ENCODE measurements at regions not wholly inside any gene's neighbourhood (a gene's known extent, or its start where the extent isn't known, plus 50 kb on each side); places are given as distances from the start of the nearest gene placed in this dataset.

- no peak for ATAC-seq (ENCODE audit: poor library complexity)
- H3K4me3 ChIP-seq (ENCODE audit: low read length): no peak overlapping the region
- H3K27me3 Mint-ChIP-seq: peaks cover 5% of the 10 kb centered on the region
- no peaks in the 10 kb centered on the region for H3K27me3 ChIP-seq (ENCODE audit: control insufficient read depth in 1 of 2, insufficient read depth in 2 of 2, low read length in 2 of 2)
- H3K36me3 ChIP-seq (ENCODE audit: insufficient read depth, low read length): no peaks in the 10 kb centered on the region
- H3K36me3 Mint-ChIP-seq (ENCODE audit: low read depth): no peaks in the 10 kb centered on the region
- intact Hi-C loops (cut with DNase I, micrococcal nuclease): no loop called here
- H3K4me3 Mint-ChIP-seq: no peak overlapping the region
- no peak overlapping the region for H3K27ac Mint-ChIP-seq
- H3K9me3 ChIP-seq (ENCODE audit: control insufficient read depth in 1 of 2, insufficient read depth in 1 of 2, low read length in 2 of 2): no peaks in the 10 kb centered on the region
- ChIA-PET CTCF (no interaction called here), POLR2A (no interaction called here)
- DNase-seq: no peak
- H3K4me1 Mint-ChIP-seq (ENCODE audit: low read depth): no peaks in the 10 kb centered on the region
- no peaks in the 10 kb centered on the region for H3K4me1 ChIP-seq (ENCODE audit: insufficient read depth, low read length)
- no peak overlapping the region for H3K27ac ChIP-seq (ENCODE audit: low read depth in 1 of 2, low read length in 2 of 2)
- peaks cover 4% of the 10 kb centered on the region for H3K9me3 Mint-ChIP-seq
- no peak for TF ChIP-seq CTCF (IDR thresholded peaks at IDR 0.05)
Measured at GRCh38 chr6:18675881-18676280, 288.7 kb downstream of the RNF144B start.

GRCh38 chr6:18676548-18676947 lies 289.4 kb downstream of the RNF144B start:
- Mint-ChIP-seq H3K36me3 (ENCODE audit: low read depth) (no peaks in the 10 kb centered on the region), H3K4me3 (no peak overlapping the region), H3K4me1 (ENCODE audit: low read depth) (no peaks in the 10 kb centered on the region), H3K9me3 (peaks cover 4% of the 10 kb centered on the region), H3K27me3 (peaks cover 5% of the 10 kb centered on the region), H3K27ac (no peak overlapping the region)
- no peak for TF ChIP-seq CTCF (IDR thresholded peaks at IDR 0.05)
- Histone ChIP-seq H3K4me1 (ENCODE audit: insufficient read depth, low read length) (no peaks in the 10 kb centered on the region), H3K4me3 (ENCODE audit: low read length) (no peak overlapping the region), H3K27ac (ENCODE audit: low read depth in 1 of 2, low read length in 2 of 2) (no peak overlapping the region), H3K36me3 (ENCODE audit: insufficient read depth, low read length) (no peaks in the 10 kb centered on the region), H3K27me3 (ENCODE audit: control insufficient read depth in 1 of 2, insufficient read depth in 2 of 2, low read length in 2 of 2) (no peaks in the 10 kb centered on the region), H3K9me3 (ENCODE audit: control insufficient read depth in 1 of 2, insufficient read depth in 1 of 2, low read length in 2 of 2) (no peaks in the 10 kb centered on the region)
- POLR2A ChIA-PET: no interaction called here
- CTCF ChIA-PET: no interaction called here
- ATAC-seq (ENCODE audit: poor library complexity): no peak
- intact Hi-C loops (cut with DNase I, micrococcal nuclease): no loop called here
- DNase-seq: no peak

- POLR2A ChIA-PET: no interaction called here
- H3K27ac Mint-ChIP-seq: no peak overlapping the region
- H3K27me3 Mint-ChIP-seq: no peaks in the 10 kb centered on the region
- H3K4me3 Mint-ChIP-seq: no peak overlapping the region
- Histone ChIP-seq H3K4me1 (ENCODE audit: insufficient read depth, low read length) (no peaks in the 10 kb centered on the region), H3K9me3 (ENCODE audit: control insufficient read depth in 1 of 2, insufficient read depth in 1 of 2, low read length in 2 of 2) (no peaks in the 10 kb centered on the region), H3K27ac (ENCODE audit: low read depth in 1 of 2, low read length in 2 of 2) (no peak overlapping the region), H3K27me3 (ENCODE audit: control insufficient read depth in 1 of 2, insufficient read depth in 2 of 2, low read length in 2 of 2) (no peaks in the 10 kb centered on the region), H3K4me3 (ENCODE audit: low read length) (no peak overlapping the region), H3K36me3 (ENCODE audit: insufficient read depth, low read length) (no peaks in the 10 kb centered on the region)
- DNase-seq (no peak), ATAC-seq (ENCODE audit: poor library complexity) (no peak)
- H3K36me3 Mint-ChIP-seq (ENCODE audit: low read depth): no peaks in the 10 kb centered on the region
- CTCF ChIA-PET: interaction anchor here (1.4 kb wide), 1 partner anchor 13 kb away, joined by 3 read pairs; no protein-coding TSS in a partner anchor
- no peak for TF ChIP-seq CTCF (IDR thresholded peaks at IDR 0.05)
- no peaks in the 10 kb centered on the region for H3K4me1 Mint-ChIP-seq (ENCODE audit: low read depth)
- intact Hi-C loops (cut with DNase I, micrococcal nuclease): no loop called here
- H3K9me3 Mint-ChIP-seq: peaks cover 4% of the 10 kb centered on the region
Measured at GRCh38 chr6:18680842-18681241, 293.7 kb downstream of the RNF144B start.

Measured in CD4-positive, alpha-beta T cell (primary cell).